Naive thymus-derived CD8-positive, alpha-beta T cell (primary cell): ENCODE measurements at regions not wholly inside any gene's neighbourhood (a gene's known extent, or its start where the extent isn't known, plus 50 kb on each side); places are given as distances from the start of the nearest gene placed in this dataset.

ENCODE experiments used
- ATAC-seq, 2 donors: fragments of 150-1000 bp; cut with Tn5 transposase in 1 of 2; sonication (Bioruptor Pico), chemical (Tn5 transposase) in 1 of 2; 1 replicate in 1 of 2; 2 replicates in 1 of 2; pipeline ENCODE4 v1.10.0; 2021; ENCODE audit warnings: mild to moderate bottlenecking in 2 of 2, moderate library complexity in 2 of 2
- POLR2A ChIA-PET: fragments of 350-600 bp; sonication (Branson Sonifier 250); formaldehyde crosslinking; loops from one replicate; lab custom pipeline; 2021; ENCODE audit warnings: antibody characterized with exemption; lab: Charles Lee
- DNase-seq, 10 donors: peaks; one replicate each; pipeline versions ENCODE4 v3.0.0 to v3.0.0-alpha.2; 2020 to 2022
- H3K27ac Mint-ChIP-seq, 10 donors: one replicate each; pipeline ENCODE4 v1.8.0; 2020 to 2022; ENCODE audit warnings: mild to moderate bottlenecking in 10 of 10, mixed read lengths in 10 of 10, moderate library complexity in 4 of 10, inconsistent platforms in 1 of 10
- H3K27me3 Mint-ChIP-seq, 5 donors: one replicate each; pipeline ENCODE4 v1.8.0; 2021 to 2022; ENCODE audit warnings: mixed read lengths in 5 of 5
- H3K36me3 Mint-ChIP-seq, 3 donors: one replicate each; pipeline ENCODE4 v1.8.0; 2020 to 2022; ENCODE audit warnings: mixed read lengths in 3 of 3, mild to moderate bottlenecking in 2 of 3, inconsistent platforms in 1 of 3
- H3K4me1 Mint-ChIP-seq, 4 donors: one replicate each; pipeline ENCODE4 v1.8.0; 2021 to 2022; ENCODE audit warnings: mixed read lengths in 4 of 4
- H3K4me3 Mint-ChIP-seq, 10 donors: one replicate each; pipeline ENCODE4 v1.8.0; 2020 to 2022; ENCODE audit warnings: mild to moderate bottlenecking in 10 of 10, mixed read lengths in 10 of 10, moderate library complexity in 6 of 10, inconsistent platforms in 1 of 10
- H3K9me3 Mint-ChIP-seq, 9 donors: one replicate each; pipeline ENCODE4 v1.8.0; 2020 to 2022; ENCODE audit warnings: mixed read lengths in 9 of 9, mild to moderate bottlenecking in 3 of 9, inconsistent platforms in 1 of 9, moderate library complexity in 1 of 9

DNA sequence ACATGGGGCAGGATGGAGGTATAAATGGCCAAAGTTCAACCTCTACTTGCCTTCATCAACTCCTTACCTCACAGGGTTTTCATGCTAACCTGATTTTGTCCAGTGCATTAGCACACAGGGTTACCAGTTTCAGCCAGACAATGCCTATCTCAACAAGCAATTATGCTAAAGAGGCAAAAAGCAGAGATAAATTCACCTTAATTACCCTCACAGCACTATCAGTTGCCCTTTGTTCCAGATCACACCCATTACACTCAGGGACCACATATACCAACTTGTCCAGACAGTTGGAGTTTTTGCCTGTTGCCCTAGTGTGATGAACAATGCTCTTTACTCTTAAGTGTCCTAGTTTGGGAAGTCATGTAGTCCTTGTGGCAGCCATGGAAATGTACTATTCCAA lies 174.5 kb upstream of the MOCS1 start:
- DNase-seq (no peak), ATAC-seq (no peak)
- no peak overlapping the region for H3K27ac Mint-ChIP-seq
- peaks cover 0 to 50% (median 15%) of the 10 kb centered on the region in 5 donors for H3K27me3 Mint-ChIP-seq
- no peak overlapping the region for H3K4me3 Mint-ChIP-seq
- H3K36me3 Mint-ChIP-seq = no peaks in the 10 kb centered on the region
- POLR2A ChIA-PET = no interaction called here
- H3K4me1 Mint-ChIP-seq = no peaks in the 10 kb centered on the region
- peaks cover 0 to 16% (median 5%) of the 10 kb centered on the region in 9 donors for H3K9me3 Mint-ChIP-seq

DNA sequence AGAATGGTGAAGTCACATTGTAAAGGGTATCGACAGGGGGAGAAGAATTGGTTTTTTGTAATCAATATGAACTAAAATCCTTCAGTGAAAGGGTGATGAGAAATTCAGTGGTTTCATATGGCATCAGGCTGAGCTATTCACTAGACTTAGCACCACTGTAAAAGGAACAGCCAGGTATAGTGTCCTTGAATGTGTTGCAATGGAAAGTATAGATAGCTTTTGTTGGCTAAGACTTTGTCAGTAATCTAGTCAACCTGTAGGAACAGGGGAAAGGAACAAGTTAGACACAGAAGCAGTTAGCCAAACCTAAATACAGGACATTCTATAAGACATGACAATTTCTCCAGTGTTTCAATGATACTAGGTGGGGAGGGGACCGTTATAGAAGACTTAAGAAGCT lies 172.6 kb upstream of the MOCS1 start:
- H3K27me3 Mint-ChIP-seq = peaks cover 0 to 31% (median 8%) of the 10 kb centered on the region in 5 donors
- H3K36me3 Mint-ChIP-seq = no peaks in the 10 kb centered on the region
- ATAC-seq (no peak), DNase-seq (no peak)
- POLR2A ChIA-PET = no interaction called here
- no peak overlapping the region for H3K27ac Mint-ChIP-seq
- H3K4me1 Mint-ChIP-seq = no peaks in the 10 kb centered on the region
- no peak overlapping the region for H3K4me3 Mint-ChIP-seq
- peaks cover 0 to 16% (median 5%) of the 10 kb centered on the region in 9 donors for H3K9me3 Mint-ChIP-seq

DNA sequence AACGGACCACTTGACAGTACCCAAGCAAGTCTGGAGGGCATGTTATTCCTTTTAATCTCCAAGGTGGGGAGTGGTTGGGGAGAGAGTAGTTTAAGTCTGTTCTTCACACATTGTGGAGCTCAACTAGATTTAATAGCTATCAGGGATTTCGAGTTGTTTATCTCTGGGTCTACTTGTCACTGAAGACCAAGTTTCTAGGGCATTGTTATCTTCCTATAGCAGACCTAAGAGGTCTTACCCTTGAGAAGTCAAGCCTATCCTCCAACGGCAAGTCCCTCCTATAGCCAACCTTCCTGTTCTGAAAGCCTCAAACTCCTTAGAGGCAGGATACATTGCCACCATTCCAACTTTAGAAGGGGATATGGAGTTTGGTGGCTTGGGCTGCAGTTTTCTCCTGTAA lies 164.5 kb upstream of the MOCS1 start:
- no peaks in the 10 kb centered on the region for H3K4me1 Mint-ChIP-seq
- peaks cover 0 to 5% (median 0%) of the 10 kb centered on the region in 9 donors for H3K9me3 Mint-ChIP-seq
- peaks cover 3 to 42% (median 7%) of the 10 kb centered on the region in 5 donors for H3K27me3 Mint-ChIP-seq
- no peak overlapping the region for H3K27ac Mint-ChIP-seq
- H3K4me3 Mint-ChIP-seq = no peak overlapping the region
- POLR2A ChIA-PET = no interaction called here
- DNase-seq (no peak), ATAC-seq (no peak)
- H3K36me3 Mint-ChIP-seq = no peaks in the 10 kb centered on the region

DNA sequence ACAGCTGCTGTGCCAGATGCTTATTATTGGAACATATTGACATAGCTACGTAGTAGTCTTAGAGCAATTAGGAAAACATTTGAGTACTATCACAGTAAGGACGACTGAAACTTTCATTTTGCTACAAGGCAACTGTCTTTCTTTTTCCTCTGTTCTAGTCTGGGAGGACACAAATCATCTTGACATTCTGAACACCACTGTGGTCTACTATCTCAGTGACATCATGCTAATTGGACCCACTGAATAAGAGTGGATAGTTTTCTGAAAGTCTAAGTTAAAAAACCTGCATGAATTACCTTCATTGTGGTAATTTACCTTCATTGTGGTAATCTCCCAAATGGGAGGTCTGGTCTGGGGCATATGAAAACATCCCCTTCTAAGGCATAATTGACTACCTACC lies 163.3 kb upstream of the MOCS1 start:
- H3K4me3 Mint-ChIP-seq = no peak overlapping the region
- H3K27me3 Mint-ChIP-seq = peaks cover 3 to 42% (median 7%) of the 10 kb centered on the region in 5 donors
- POLR2A ChIA-PET = no interaction called here
- H3K4me1 Mint-ChIP-seq = no peaks in the 10 kb centered on the region
- ATAC-seq (no peak), DNase-seq (no peak)
- no peak overlapping the region for H3K27ac Mint-ChIP-seq
- no peaks in the 10 kb centered on the region for H3K36me3 Mint-ChIP-seq
- peaks cover 0 to 5% (median 0%) of the 10 kb centered on the region in 9 donors for H3K9me3 Mint-ChIP-seq

DNA sequence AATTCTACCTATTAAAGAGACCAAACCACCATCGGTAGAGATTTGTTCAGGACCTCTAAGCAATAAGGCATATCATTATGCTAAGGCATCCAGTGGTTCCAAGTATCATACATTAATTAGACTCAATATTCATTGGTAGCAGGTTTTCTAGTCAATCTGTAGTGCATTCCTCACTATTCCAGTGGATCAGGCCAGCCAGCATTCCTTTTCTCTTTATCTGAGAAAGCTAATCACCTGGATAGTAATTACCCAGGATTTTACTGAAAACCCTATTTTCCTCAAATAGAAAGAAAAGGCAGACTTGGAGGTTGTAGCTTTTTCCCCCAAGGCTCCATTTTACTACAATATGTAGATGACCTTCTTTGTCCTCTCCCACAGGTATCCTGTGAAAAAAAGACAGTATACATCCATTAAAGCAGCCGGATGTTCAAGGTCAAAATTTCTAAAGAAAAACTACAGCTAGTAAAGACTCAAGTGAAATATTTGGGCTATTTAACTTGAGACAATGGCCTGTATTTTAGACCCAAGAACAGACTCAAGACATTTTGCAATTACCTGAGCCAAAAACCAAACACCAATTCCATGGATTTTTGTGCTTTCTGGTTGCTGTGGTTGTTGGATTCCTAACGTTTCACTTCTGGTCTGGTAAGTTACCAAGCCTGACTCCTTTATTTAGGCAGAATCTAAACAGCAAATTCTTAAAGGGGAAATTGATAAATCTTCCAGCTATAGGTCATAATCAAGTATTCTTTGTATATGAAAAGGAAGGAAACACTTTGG lies 149.1 kb upstream of the MOCS1 start:
- H3K27me3 Mint-ChIP-seq = peaks cover 7 to 25% (median 9%) of the 10 kb centered on the region in 5 donors
- POLR2A ChIA-PET = no interaction called here
- ATAC-seq (no peak), DNase-seq (no peak)
- H3K4me3 Mint-ChIP-seq = no peak overlapping the region
- H3K4me1 Mint-ChIP-seq = no peaks in the 10 kb centered on the region
- no peak overlapping the region for H3K27ac Mint-ChIP-seq
- H3K36me3 Mint-ChIP-seq = no peaks in the 10 kb centered on the region
- peaks cover 0 to 3% (median 0%) of the 10 kb centered on the region in 9 donors for H3K9me3 Mint-ChIP-seq

DNA sequence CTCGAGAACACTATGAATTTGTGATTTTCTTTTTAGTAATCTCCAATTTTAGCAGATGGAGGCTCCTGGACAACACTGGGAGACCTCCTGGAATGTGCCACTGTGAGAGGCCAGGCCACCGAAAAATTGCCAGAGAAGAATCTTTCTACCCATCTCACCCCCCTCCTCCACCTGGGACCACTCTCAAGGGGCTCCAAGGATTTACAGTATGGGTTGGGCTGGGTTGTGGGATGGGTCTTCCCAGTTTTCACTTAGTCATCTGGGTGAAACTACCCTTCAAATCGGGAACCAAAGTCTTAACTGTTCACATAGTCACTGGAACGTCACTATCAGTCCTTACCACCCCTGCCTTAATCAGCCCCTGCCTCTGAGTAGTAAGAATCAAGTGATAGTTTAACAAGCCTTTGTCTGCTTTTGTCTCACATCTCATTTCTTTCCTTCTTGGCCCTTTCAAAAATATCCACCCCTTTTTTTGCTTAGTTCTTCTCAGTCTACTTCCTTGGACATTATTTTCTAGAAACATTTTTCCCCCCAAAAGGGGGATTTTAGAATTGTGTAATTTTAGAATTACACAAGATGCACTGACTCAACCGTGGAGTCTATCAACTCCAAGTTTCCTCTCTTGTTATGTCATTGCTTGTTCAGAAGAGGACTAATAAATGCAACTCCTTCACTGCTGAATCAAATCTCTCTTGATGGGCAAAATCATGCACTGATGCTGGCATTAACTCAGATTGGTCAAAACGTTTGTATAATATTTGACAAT lies 148.2 kb upstream of the MOCS1 start:
- Mint-ChIP-seq H3K9me3 (peaks cover 0 to 2% (median 0%) of the 10 kb centered on the region in 9 donors), H3K36me3 (no peaks in the 10 kb centered on the region), H3K4me3 (no peak overlapping the region), H3K4me1 (no peaks in the 10 kb centered on the region), H3K27me3 (peaks cover 6 to 33% (median 15%) of the 10 kb centered on the region in 5 donors), H3K27ac (no peak overlapping the region)
- POLR2A ChIA-PET = no interaction called here
- no peak for DNase-seq
- ATAC-seq = no peak

DNA sequence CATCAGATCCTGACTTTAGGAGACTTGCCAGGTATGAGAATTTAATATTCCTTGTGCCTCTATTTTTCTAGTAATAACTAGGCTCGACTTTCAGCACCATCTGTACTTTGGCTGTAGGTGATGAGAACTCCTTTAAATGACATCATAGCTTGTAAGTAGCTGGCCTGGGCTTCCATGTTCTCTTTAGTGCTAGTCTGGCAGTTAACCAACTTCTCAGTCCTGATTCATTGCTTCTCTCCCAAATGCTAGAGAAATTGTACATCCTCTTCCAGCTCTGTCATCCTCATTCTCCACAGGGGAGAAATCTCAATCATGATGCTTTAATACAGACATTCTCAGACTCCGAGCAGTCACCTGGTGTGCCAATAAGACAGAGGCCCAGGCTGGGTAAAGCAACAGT lies 143.5 kb upstream of the MOCS1 start:
- Mint-ChIP-seq H3K36me3 (no peaks in the 10 kb centered on the region), H3K9me3 (peaks cover 0 to 2% (median 0%) of the 10 kb centered on the region in 9 donors), H3K27ac (no peak overlapping the region), H3K27me3 (peaks cover 17 to 77% (median 34%) of the 10 kb centered on the region in 5 donors), H3K4me1 (no peaks in the 10 kb centered on the region), H3K4me3 (no peak overlapping the region)
- POLR2A ChIA-PET = no interaction called here
- DNase-seq (no peak), ATAC-seq (no peak)

DNA sequence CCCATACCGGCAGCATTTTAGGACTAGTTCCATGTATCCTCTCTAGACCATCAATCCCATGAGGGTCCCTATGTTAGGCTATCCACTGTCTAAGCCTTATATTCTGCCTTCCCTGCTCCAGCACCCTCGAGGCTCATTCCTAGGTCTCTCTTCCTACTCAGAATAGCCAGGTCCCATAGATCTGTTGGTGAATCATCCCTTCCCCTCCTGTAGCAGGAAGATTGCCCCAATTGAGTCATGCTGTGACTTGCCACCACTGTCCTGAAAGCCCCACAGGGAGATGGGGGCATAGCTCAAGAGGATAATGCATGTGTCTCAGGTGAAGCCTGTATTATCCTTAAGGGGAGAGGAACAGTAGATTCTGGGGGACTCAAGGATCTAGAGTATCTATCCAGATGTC lies 143.1 kb upstream of the MOCS1 start:
- H3K27me3 Mint-ChIP-seq = peaks cover 17 to 76% (median 36%) of the 10 kb centered on the region in 5 donors
- no peaks in the 10 kb centered on the region for H3K36me3 Mint-ChIP-seq
- H3K27ac Mint-ChIP-seq = peak overlapping the region in 1 of 10 donors; percentile 3
- H3K9me3 Mint-ChIP-seq = peaks cover 0 to 2% (median 0%) of the 10 kb centered on the region in 9 donors
- ATAC-seq (no peak), DNase-seq (no peak)
- H3K4me3 Mint-ChIP-seq = no peak overlapping the region
- POLR2A ChIA-PET = no interaction called here
- H3K4me1 Mint-ChIP-seq = no peaks in the 10 kb centered on the region

DNA sequence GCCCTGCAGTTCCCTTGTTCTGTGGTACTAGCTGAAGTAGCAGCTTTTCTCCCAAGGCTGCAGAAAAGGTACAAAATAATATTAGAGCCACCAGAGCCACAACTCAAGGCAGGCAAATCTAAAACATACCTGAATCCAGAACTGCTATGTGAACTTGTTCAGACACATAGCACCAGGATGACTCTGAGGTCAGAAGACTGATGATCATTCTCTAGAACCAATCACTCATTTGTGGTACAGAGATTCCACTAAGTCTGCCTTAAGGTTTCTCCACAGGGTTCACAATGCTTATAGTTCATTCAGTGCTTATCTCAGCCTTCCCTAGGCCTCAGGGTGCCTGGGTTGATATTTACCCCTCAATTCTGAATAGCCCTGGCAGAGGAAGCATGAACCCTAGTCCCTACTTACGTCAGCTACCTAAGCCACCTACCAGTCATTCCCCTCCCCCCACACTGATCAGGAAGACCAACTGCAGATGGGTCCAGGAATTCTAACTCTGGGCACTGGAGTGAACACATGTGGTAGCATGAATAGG lies 140.9 kb upstream of the MOCS1 start:
- Mint-ChIP-seq H3K4me1 (no peaks in the 10 kb centered on the region), H3K4me3 (no peak overlapping the region), H3K27me3 (peaks cover 17 to 74% (median 40%) of the 10 kb centered on the region in 5 donors), H3K27ac (no peak overlapping the region), H3K9me3 (peaks cover 0 to 2% (median 0%) of the 10 kb centered on the region in 9 donors), H3K36me3 (no peaks in the 10 kb centered on the region)
- ATAC-seq (no peak), DNase-seq (no peak)
- POLR2A ChIA-PET = no interaction called here

DNA sequence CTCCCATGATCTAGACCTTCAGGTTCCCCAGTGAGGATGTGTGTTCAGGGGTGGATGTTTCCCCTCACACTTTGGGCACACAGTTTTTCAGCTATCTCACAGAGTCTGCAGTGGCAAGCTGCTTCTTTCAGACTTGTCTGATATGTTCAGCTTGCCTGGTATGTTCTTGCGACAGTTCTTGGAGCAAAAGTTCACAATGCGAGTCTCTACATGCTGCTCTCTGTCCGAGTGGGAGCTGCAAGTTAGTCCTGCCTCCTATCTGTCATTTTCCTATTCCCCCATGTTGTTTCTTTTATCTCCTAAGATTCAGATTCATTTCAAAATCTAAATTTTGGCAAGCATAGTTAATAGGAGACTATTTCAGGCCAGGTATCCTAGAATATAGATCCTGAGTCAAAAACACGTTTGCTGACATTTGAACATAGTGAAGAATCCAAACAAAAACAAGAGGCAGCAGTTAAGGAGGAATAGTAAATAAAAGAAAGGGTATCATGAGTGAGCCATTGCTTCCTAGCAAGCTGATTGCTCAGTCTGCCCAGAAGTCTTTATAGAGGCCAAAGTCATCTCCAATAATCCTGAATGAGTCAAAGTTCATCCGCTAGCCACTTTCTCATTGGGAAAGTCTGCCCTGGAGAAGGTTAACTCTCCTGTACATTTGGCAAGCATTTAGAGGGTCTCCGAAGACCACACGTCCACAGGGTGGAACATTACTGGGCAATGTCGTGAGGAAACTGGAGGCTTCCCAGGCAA lies 140.2 kb upstream of the MOCS1 start:
- Mint-ChIP-seq H3K27me3 (peaks cover 17 to 70% (median 40%) of the 10 kb centered on the region in 5 donors), H3K9me3 (peaks cover 0 to 2% (median 0%) of the 10 kb centered on the region in 9 donors), H3K4me3 (no peak overlapping the region), H3K36me3 (no peaks in the 10 kb centered on the region), H3K27ac (no peak overlapping the region), H3K4me1 (no peaks in the 10 kb centered on the region)
- ATAC-seq (no peak), DNase-seq (no peak)
- POLR2A ChIA-PET = no interaction called here

DNA sequence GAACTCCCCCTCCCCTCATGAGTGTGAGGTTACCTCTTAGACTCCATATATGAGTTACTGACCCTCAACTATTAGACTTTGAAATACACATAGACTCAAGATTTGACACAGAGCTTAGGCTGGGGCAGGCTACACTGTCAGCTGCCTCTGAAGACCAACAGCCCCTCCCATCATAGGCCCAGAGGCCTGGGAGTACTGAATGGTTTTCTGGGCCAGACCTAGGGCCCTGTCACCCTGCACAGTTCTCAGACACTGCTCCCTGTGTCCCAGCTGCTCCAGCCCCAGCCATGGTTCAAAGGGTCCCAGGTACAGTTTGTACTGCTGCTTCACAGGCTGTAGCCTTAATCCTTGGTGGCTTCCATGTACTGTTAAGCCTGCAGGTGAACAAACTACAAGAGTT lies 132.1 kb upstream of the MOCS1 start:
- POLR2A ChIA-PET = no interaction called here
- Mint-ChIP-seq H3K4me3 (no peak overlapping the region), H3K9me3 (peaks cover 0 to 15% (median 7%) of the 10 kb centered on the region in 9 donors), H3K27ac (no peak overlapping the region), H3K27me3 (peaks cover 0 to 21% (median 4%) of the 10 kb centered on the region in 5 donors), H3K36me3 (peaks cover 0 to 3% (median 0%) of the 10 kb centered on the region in 3 donors), H3K4me1 (no peaks in the 10 kb centered on the region)
- ATAC-seq = no peak
- DNase-seq = no peak

DNA sequence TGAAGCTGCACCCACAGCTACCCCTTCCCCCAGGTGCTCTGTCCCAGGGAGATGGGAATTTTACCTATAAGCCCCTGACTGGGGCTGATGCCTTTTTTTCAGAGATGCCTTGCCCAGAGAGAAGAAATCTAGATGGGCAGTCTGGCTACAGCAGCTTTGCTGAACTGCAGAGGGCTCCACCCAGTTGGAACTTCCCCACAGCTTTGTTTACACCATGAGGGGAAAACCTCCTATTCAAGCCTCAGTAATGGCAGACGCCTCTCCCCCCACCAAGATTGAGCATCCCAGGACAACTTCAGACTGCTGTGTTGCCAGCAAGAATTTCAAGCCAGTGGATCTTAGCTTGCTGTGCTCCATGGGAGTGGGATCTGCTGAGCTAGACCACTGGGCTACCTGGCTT lies 122.6 kb upstream of the MOCS1 start:
- Mint-ChIP-seq H3K27me3 (peaks cover 2 to 24% (median 6%) of the 10 kb centered on the region in 5 donors), H3K36me3 (no peaks in the 10 kb centered on the region), H3K4me3 (no peak overlapping the region), H3K4me1 (no peaks in the 10 kb centered on the region), H3K9me3 (peaks cover 0 to 6% (median 0%) of the 10 kb centered on the region in 9 donors), H3K27ac (no peak overlapping the region)
- DNase-seq = no peak
- no peak for ATAC-seq
- POLR2A ChIA-PET = no interaction called here
